ENCODE measurements at regions not wholly inside any gene's neighbourhood (a gene's known extent, or its start where the extent isn't known, plus 50 kb on each side); places are given as distances from the start of the nearest gene placed in this dataset.

DNA sequence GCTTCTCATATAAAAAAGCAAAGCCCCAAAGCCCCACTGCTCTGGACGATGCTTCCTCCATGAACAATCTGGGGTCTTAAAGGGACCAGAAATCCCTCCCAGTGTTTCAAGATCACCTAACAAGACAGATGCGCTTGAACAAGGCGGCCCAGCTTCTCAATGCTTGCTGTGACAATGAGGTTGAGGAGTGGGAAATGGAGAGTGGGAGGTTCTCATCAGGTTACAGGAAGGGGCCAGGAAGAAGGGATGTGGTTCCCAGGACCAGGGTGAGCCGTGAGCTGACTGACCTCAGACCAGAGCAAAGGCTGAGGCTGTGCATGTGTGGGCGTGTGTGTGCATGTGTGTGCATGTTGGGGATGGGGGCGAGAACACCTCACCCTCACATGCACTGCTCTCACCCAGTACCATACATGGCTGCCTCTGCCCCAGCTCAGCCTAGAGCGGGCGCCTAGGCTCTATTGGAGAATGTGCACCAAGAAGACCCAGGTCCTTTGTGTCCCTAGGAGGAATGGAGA lies 220.8 kb upstream of the GPR26 start:
- no peak overlapping the region for H3K4me3 ChIP-seq (ENCODE audit: low read length)
- DNase-seq (ENCODE audit: low read depth): no peak
- TF ChIP-seq, protein P1, sequence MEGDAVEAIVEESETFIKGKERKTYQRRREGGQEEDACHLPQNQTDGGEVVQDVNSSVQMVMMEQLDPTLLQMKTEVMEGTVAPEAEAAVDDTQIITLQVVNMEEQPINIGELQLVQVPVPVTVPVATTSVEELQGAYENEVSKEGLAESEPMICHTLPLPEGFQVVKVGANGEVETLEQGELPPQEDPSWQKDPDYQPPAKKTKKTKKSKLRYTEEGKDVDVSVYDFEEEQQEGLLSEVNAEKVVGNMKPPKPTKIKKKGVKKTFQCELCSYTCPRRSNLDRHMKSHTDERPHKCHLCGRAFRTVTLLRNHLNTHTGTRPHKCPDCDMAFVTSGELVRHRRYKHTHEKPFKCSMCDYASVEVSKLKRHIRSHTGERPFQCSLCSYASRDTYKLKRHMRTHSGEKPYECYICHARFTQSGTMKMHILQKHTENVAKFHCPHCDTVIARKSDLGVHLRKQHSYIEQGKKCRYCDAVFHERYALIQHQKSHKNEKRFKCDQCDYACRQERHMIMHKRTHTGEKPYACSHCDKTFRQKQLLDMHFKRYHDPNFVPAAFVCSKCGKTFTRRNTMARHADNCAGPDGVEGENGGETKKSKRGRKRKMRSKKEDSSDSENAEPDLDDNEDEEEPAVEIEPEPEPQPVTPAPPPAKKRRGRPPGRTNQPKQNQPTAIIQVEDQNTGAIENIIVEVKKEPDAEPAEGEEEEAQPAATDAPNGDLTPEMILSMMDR (conservative IDR thresholded peaks at IDR 0.05; ENCODE audit: low read depth, low read length): no peak

DNA sequence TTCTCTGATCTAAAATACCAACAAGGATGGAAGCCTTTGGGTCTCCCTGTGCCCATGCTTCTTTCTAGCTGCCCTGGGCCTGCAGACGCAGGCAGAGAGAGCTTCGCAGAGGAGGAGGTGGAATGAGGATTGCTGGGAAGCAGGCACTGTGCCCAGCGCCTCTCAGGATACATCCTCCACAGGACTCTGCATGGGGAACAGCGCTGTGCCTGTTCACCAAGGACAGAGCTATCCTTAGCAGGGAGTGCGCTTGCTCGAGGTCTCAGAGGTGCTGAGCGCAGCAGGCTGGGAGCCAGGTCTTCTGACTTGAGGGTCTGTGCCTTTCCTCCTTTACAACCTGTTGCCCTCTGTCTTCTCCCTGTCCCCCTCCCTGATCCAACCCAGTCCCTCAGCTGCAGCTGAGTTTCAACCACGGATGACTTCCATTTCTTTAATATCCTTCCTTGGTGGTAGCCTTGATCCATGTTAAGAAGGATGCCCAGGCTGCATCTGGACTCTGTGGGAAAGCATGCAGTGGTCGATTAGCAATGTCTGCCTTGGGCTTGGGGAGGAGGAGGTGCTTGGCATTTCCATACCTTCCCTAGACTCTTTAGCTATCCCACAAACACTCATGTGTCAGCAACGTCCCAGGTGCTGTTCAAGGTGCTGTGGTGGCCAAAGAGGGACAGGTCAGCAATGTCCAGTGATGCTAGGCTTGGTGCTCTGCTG lies 219.6 kb upstream of the GPR26 start:
- no peak for DNase-seq (ENCODE audit: low read depth)
- H3K4me3 ChIP-seq (ENCODE audit: low read length): no peak overlapping the region
- TF ChIP-seq, protein P1 (conservative IDR thresholded peaks at IDR 0.05; ENCODE audit: low read depth, low read length): no peak

DNA sequence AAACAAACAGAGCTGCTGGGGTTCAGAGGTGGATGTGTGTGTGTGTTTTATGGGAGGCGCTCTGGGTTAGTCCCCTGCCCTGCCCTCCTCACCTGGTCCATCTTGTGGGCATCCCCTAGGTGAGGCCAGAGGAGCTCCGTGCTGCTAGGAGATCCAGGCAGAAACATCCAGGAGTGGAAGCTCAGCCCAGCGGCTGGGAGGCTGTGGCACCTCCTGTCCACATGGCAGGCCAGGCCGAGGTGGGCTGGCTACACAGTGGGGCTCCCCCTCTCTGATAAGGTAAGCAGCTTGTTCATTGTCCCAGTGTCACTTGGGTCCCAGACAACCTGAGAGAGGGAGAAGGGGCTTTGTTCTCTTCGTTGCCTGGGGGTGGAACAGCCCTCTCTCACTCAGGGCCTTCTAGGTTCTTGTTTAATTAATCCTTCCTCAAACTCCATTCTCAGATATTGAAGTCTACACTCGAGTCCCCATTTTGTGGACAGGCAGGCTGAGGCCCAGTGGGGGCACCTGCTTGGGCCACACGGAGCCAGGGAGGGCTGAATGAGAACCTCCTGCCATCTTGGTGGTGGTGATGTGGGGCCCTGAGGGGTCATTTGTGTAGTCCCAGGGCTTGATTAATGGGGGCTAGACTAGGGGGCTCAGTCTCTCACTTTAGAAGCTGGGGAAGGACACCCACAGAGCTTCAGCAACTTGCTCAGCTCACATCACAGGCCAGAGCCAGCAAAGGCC lies 216.8 kb upstream of the GPR26 start:
- no peak for DNase-seq (ENCODE audit: low read depth)
- no peak overlapping the region for H3K4me3 ChIP-seq (ENCODE audit: low read length)
- TF ChIP-seq, protein P1 (conservative IDR thresholded peaks at IDR 0.05; ENCODE audit: low read depth, low read length): no peak

DNA sequence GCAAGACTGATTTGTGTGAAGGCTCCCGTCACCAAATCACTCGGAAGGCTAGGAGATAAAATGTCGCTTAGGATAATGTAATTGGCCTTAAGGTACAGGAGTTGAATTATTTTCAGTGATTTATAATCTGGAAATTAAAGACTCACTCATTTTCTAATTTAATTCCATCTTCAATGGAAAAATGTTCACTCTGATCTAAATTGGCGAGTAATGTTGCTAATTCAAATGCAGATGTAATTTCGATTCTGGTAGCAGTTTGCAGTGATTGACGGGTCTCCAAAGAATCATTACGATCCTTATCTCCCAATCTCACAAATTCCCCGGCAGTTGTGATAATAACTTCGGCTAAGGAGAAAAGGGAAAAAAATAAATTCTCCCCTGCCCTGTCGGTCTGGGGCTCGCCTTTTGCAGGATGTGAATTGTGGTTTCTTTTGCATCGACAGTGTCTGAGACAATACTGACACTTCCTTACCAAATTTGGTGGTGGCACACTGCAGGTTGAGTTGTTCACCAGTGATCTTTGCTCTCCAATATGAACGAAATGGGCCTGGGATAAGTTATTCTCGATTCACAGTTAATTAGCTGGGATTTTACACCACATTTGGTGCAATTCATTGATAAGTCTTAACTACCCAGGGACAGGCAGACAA lies 215.1 kb upstream of the GPR26 start:
- TF ChIP-seq, protein P1 (conservative IDR thresholded peaks at IDR 0.05; ENCODE audit: low read depth, low read length): no peak
- H3K4me3 ChIP-seq (ENCODE audit: low read length): no peak overlapping the region
- no peak for DNase-seq (ENCODE audit: low read depth)

DNA sequence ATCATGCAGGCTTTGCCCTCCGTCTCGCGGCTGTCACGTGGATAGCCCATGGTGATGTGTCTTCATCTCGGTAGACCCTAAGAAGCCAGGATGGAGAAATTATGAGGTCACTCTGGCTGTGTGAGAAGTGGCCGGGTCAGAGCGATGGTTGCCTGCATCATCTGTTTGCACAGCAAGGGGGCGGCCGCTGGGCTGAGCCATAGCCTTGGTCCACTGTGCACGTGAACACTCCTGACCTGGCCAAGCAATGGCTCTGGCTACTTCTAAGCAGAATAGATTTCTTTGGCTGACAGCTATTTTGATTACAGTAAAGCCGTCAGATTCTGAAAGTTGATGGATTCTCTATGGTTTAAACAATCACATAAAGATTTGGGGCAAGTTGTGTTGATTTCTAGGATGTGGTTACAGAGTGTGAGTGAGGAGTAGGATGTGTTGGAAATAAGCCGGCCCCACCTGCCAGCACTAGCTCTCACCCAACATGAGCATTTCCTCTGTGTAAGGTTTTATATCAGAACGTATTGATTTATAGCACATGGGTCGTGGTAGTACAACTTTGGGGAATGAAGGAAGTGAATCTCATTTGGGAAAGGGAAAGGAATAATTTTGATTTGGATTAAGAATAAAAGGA lies 214.4 kb upstream of the GPR26 start:
- TF ChIP-seq, protein P1 (conservative IDR thresholded peaks at IDR 0.05; ENCODE audit: low read depth, low read length): no peak
- DNase-seq (ENCODE audit: low read depth): no peak
- H3K4me3 ChIP-seq (ENCODE audit: low read length): no peak overlapping the region

DNA sequence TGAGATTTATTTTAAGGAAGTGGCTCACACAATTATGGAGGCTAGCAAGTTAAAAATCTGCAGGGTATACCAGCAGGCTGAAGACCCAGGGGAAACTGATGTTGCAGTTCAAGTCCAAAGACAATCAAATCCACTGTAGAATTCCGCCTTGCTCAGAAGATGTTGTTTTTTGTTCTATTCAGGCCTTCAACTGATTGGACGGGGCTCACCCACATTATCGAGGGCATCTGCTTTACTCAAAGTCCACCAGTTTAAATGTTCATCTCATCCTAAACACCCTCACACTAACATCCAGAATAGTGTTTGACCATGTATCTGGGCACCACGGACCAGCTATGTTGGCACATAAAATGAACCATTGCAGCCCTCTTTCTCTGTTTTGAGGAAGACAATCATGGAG lies 211.2 kb upstream of the GPR26 start:
- DNase-seq (ENCODE audit: low read depth): no peak
- no peak overlapping the region for H3K4me3 ChIP-seq (ENCODE audit: low read length)
- TF ChIP-seq, protein P1 (conservative IDR thresholded peaks at IDR 0.05; ENCODE audit: low read depth, low read length): no peak
